ENCODE measurements at regions not wholly inside any gene's neighbourhood (a gene's known extent, or its start where the extent isn't known, plus 50 kb on each side); places are given as distances from the start of the nearest gene placed in this dataset.

DNA sequence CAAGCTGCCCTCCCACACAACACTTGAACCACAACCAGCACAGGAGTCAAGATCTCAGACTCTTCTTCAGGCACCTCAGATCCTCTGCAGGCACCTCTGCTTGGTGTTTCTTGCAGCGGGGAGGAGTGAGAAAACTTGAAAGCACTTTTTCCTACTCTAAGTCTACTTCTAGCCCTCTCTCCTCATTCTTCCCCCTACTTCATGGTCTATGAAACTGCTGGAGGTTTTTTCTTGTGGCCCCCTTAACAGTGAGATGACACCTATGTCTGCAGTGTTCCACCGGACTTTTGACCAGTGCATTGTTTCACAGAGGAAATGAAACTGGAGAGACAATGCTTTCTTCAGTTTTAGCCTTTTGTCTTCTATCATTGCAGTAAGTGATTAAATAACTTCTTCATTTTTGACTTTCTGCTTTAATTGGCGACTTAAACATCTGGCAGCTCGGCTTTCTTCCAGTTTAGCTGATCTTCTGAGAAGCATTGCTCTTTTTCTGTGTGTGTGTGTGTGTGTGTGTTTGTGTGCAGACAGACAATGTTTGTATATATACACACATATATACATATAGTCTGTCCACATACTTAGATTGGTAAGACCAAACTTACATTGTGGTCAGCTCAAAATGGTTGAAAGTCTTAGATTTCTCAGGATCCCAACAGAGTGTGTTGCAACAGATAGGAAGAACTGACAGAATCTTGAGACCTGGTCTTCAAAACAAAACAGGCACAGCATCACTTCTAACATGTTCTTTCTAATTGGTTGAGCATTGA, 1474.0 kb upstream of the TMEFF2 start:
- Histone ChIP-seq H3K79me2 (no peaks in the 10 kb centered on the region), H3K27ac (no peak overlapping the region), H3K9me3 (ENCODE audit: low read depth) (no peaks in the 10 kb centered on the region), H3K9me2 (replicated peaks; ENCODE audit: insufficient read depth) (no peaks in the 10 kb centered on the region), H4K20me1 (ENCODE audit: insufficient read depth, poor library complexity, severe bottlenecking) (no peaks in the 10 kb centered on the region), H2AFZ (no peak overlapping the region), H3K4me1 (ENCODE audit: insufficient read depth) (no peaks in the 10 kb centered on the region), H3K27me3 (no peaks in the 10 kb centered on the region), H3K4me3 (no peak overlapping the region), H3K4me2 (no peak overlapping the region), H3K36me3 (replicated peaks; ENCODE audit: insufficient read depth, low read depth) (no peaks in the 10 kb centered on the region)
- TF ChIP-seq EZH2 (IDR thresholded peaks at IDR 0.05; ENCODE audit: borderline replicate concordance) (no peak), EZH2phosphoT487 (IDR thresholded peaks at IDR 0.05; ENCODE audit: low read depth, severe bottlenecking, unreplicated experiment) (no peak)
- TF ChIP-seq, protein P1, sequence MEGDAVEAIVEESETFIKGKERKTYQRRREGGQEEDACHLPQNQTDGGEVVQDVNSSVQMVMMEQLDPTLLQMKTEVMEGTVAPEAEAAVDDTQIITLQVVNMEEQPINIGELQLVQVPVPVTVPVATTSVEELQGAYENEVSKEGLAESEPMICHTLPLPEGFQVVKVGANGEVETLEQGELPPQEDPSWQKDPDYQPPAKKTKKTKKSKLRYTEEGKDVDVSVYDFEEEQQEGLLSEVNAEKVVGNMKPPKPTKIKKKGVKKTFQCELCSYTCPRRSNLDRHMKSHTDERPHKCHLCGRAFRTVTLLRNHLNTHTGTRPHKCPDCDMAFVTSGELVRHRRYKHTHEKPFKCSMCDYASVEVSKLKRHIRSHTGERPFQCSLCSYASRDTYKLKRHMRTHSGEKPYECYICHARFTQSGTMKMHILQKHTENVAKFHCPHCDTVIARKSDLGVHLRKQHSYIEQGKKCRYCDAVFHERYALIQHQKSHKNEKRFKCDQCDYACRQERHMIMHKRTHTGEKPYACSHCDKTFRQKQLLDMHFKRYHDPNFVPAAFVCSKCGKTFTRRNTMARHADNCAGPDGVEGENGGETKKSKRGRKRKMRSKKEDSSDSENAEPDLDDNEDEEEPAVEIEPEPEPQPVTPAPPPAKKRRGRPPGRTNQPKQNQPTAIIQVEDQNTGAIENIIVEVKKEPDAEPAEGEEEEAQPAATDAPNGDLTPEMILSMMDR (IDR thresholded peaks at IDR 0.05; ENCODE audit: poor library complexity) = no peak
- no peak for DNase-seq (ENCODE audit: low spot score)
- WGBS (ENCODE audit: low lambda C conversion rate, missing lambda C conversion rate) = 99% methylated on average over 4 of the region's 4 CpGs

DNA sequence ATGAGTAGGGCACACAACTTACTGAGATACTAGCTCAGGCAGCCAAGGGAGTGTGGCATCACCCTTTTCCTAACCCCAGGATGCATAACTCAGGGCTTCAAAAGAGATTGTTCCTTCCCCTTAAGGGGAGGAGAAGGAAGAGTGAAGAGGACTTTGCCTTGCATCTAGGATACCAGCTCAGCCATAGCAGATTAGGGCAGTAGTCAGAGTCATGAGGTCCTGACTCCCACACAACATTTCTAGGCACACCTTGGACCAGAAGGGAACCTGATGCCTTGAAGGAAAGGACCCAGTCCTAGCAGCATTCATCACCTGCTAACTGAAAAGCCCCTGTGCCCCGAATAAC, 1433.2 kb upstream of the TMEFF2 start:
- Histone ChIP-seq H4K20me1 (ENCODE audit: insufficient read depth, poor library complexity, severe bottlenecking) (no peaks in the 10 kb centered on the region), H3K27me3 (no peaks in the 10 kb centered on the region), H3K36me3 (replicated peaks; ENCODE audit: insufficient read depth, low read depth) (no peaks in the 10 kb centered on the region), H3K27ac (peak overlapping the region; percentile 85), H3K79me2 (peaks cover 5% of the 10 kb centered on the region), H3K9me3 (ENCODE audit: low read depth) (no peaks in the 10 kb centered on the region), H3K4me3 (no peak overlapping the region), H3K4me2 (no peak overlapping the region), H3K4me1 (ENCODE audit: insufficient read depth) (peaks cover 9% of the 10 kb centered on the region), H2AFZ (no peak overlapping the region), H3K9me2 (replicated peaks; ENCODE audit: insufficient read depth) (no peaks in the 10 kb centered on the region)
- DNase-seq (ENCODE audit: low spot score) = peak; percentile 5
- TF ChIP-seq, protein P1 (IDR thresholded peaks at IDR 0.05; ENCODE audit: poor library complexity) = no peak
- TF ChIP-seq EZH2 (IDR thresholded peaks at IDR 0.05; ENCODE audit: borderline replicate concordance) (no peak), EZH2phosphoT487 (IDR thresholded peaks at IDR 0.05; ENCODE audit: low read depth, severe bottlenecking, unreplicated experiment) (no peak)
- WGBS (ENCODE audit: low lambda C conversion rate, missing lambda C conversion rate) = 100% methylated on average over 1 of the region's 1 CpG

DNA sequence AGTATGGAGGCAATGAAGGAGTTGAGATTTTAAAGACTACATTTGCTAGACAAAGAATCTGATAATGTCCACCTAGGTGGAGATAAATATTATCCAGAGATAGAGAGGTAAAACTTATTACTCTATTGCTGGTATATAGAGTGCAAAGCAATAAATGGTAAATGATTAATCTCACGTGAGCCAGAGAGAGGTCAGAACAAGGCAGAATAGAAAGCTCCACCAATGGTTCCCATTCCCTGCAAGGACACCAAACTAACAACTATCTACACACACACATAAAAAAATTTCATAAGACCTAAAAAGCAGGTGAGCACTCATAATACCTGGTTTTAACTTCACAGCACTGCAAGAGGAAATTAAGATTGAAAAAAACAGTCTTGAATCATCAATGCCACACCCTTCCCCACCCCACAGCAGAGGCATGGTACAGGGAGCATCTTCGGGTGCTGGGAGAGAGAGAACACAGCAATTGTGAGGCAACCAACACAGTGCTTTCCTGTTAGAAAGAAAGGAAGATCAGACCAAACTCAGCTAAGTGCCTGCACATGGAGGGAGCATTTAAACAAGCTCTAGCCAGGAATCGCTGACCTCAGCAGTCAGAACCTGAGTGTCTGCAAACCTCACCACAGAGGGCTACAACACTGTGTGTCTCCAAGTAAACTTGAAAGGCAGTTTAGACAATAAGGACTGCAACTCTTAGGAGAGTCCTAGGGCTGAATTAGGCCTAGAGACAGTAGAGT, 1432.6 kb upstream of the TMEFF2 start:
- Histone ChIP-seq H3K9me2 (replicated peaks; ENCODE audit: insufficient read depth) (no peaks in the 10 kb centered on the region), H3K4me3 (no peak overlapping the region), H3K27me3 (no peaks in the 10 kb centered on the region), H3K9me3 (ENCODE audit: low read depth) (no peaks in the 10 kb centered on the region), H2AFZ (no peak overlapping the region), H3K79me2 (peaks cover 5% of the 10 kb centered on the region), H3K4me2 (no peak overlapping the region), H3K4me1 (ENCODE audit: insufficient read depth) (peaks cover 9% of the 10 kb centered on the region), H3K27ac (peak overlapping the region; percentile 85), H3K36me3 (replicated peaks; ENCODE audit: insufficient read depth, low read depth) (no peaks in the 10 kb centered on the region), H4K20me1 (ENCODE audit: insufficient read depth, poor library complexity, severe bottlenecking) (no peaks in the 10 kb centered on the region)
- 66% methylated on average over 3 of the region's 3 CpGs for WGBS (ENCODE audit: low lambda C conversion rate, missing lambda C conversion rate)
- DNase-seq (ENCODE audit: low spot score) = peak; percentile 23
- TF ChIP-seq EZH2phosphoT487 (IDR thresholded peaks at IDR 0.05; ENCODE audit: low read depth, severe bottlenecking, unreplicated experiment) = no peak
- TF ChIP-seq, protein P1 (IDR thresholded peaks at IDR 0.05; ENCODE audit: poor library complexity) = no peak
- no peak for TF ChIP-seq EZH2 (IDR thresholded peaks at IDR 0.05; ENCODE audit: borderline replicate concordance)

Measured in hepatocyte (in vitro differentiated cells).